IMR-90 (cell line): ENCODE measurements at regions not wholly inside any gene's neighbourhood (a gene's known extent, or its start where the extent isn't known, plus 50 kb on each side); places are given as distances from the start of the nearest gene placed in this dataset.

ENCODE experiments used
- ATAC-seq: fragments of 200-7000 bp; cut with Tn5 transposase; 2 replicates; pipeline ENCODE4 v1.9.1; 2020; ENCODE audit warnings: low read depth, mild to moderate bottlenecking, moderate library complexity
- BruUV-seq: library from RNA; stranded (reverse); fragments of 400-500 nt; replicated peaks from 2 replicates; lab custom pipeline; 2021; lab: Mats Ljungman, UMichigan
- CTCF ChIA-PET: fragments of 300-600 bp; formaldehyde crosslinking; extraction: SDS; loops from one replicate; lab custom pipeline; 2021; ENCODE audit warnings: antibody characterized with exemption; lab: Yijun Ruan, JAX
- POLR2A ChIA-PET: fragments of 300-600 bp; sonication (Branson Sonifier 250); formaldehyde crosslinking; loops from one replicate; lab custom pipeline; 2022; ENCODE audit warnings: antibody characterized with exemption; ENCODE audit not compliant: unreplicated experiment; lab: Charles Lee
- DNase-seq: peaks from one replicate; pipeline ENCODE4 v3.0.0; 2013
- H2AFZ ChIP-seq: replicated peaks from 2 replicates; pipeline ENCODE3; 2013; ENCODE audit warnings: low read length, mild to moderate bottlenecking; ENCODE audit not compliant: poor library complexity
- H2AK5ac ChIP-seq: 2 replicates; pipeline ENCODE4 v1.6.1; 2013; ENCODE audit warnings: low read depth, low read length, inconsistent platforms
- H2AK9ac ChIP-seq: replicated peaks from 2 replicates; pipeline ENCODE3; 2013; ENCODE audit warnings: mild to moderate bottlenecking, low read depth, low read length, moderate library complexity; ENCODE audit not compliant: poor library complexity
- H2BK120ac ChIP-seq: 2 replicates; pipeline ENCODE4 v1.6.1; 2013; ENCODE audit warnings: low read depth, low read length, inconsistent platforms
- H2BK15ac ChIP-seq: 3 replicates; pipeline ENCODE4 v1.6.1; 2013; ENCODE audit warnings: low read depth, low read length, inconsistent platforms
- H2BK20ac ChIP-seq: 2 replicates; pipeline ENCODE4 v1.6.1; 2013; ENCODE audit warnings: low read depth, mild to moderate bottlenecking, inconsistent platforms, low read length, moderate library complexity
- H2BK5ac ChIP-seq: 2 replicates; pipeline ENCODE4 v1.6.1; 2013; ENCODE audit warnings: mild to moderate bottlenecking, low read depth, low read length, inconsistent platforms; ENCODE audit not compliant: poor library complexity, severe bottlenecking
- H3K14ac ChIP-seq: replicated peaks from 2 replicates; pipeline ENCODE4 v1.6.1; 2013; ENCODE audit warnings: low read depth, low read length, inconsistent platforms
- H3K18ac ChIP-seq: 2 replicates; pipeline ENCODE4 v1.6.1; 2013; ENCODE audit warnings: low read depth, low read length, control low read depth
- H3K23ac ChIP-seq: 2 replicates; pipeline ENCODE4 v1.6.1; 2013; ENCODE audit warnings: low read depth, low read length, inconsistent platforms
- H3K27ac ChIP-seq: 2 replicates; pipeline ENCODE4 v1.5.1; 2013; ENCODE audit warnings: mild to moderate bottlenecking, control low read depth, low read length; ENCODE audit not compliant: insufficient read depth
- H3K27me3 ChIP-seq: 2 replicates; pipeline ENCODE4 v1.6.1; 2013; ENCODE audit warnings: low read length; ENCODE audit not compliant: control insufficient read depth, insufficient read depth
- H3K36me3 ChIP-seq: 2 replicates; pipeline ENCODE4 v1.6.1; 2013; ENCODE audit warnings: low read length, mixed read lengths; ENCODE audit not compliant: control insufficient read depth, insufficient read depth
- H3K4ac ChIP-seq: 2 replicates; pipeline ENCODE4 v1.6.1; 2013; ENCODE audit warnings: low read depth, low read length, inconsistent platforms
- H3K4me1 ChIP-seq: 2 replicates; pipeline ENCODE4 v1.6.1; 2013; ENCODE audit warnings: low read length, mixed read lengths; ENCODE audit not compliant: control insufficient read depth, insufficient read depth
- H3K4me2 ChIP-seq: 2 replicates; pipeline ENCODE4 v1.6.1; 2013; ENCODE audit warnings: low read depth, mild to moderate bottlenecking, control low read depth, low read length, moderate library complexity
- H3K4me3 ChIP-seq: 2 replicates; pipeline ENCODE4 v1.5.1; 2013; ENCODE audit warnings: low read depth, mild to moderate bottlenecking, control low read depth, low read length, moderate library complexity; ENCODE audit not compliant: insufficient read depth
- H3K56ac ChIP-seq: 2 replicates; pipeline ENCODE4 v1.6.1; 2013; ENCODE audit warnings: low read length, inconsistent platforms; ENCODE audit not compliant: insufficient read depth; ENCODE audit errors: extremely low read depth
- H3K79me1 ChIP-seq, 2 experiments: 2 replicates each; pipeline ENCODE4 v1.6.1; 2013; ENCODE audit warnings: low read length in 2 of 2, inconsistent platforms in 1 of 2, low read depth in 1 of 2
- H3K9ac ChIP-seq: 2 replicates; pipeline ENCODE4 v1.6.1; 2013; ENCODE audit warnings: low read depth, low read length, control low read depth
- H3K9me1 ChIP-seq: 2 replicates; pipeline ENCODE4 v1.6.1; 2013; ENCODE audit warnings: low read length, inconsistent platforms; ENCODE audit not compliant: insufficient read depth
- H3K9me3 ChIP-seq: 2 replicates; pipeline ENCODE4 v1.6.1; 2013; ENCODE audit warnings: low read length; ENCODE audit not compliant: control insufficient read depth, insufficient read depth
- H4K20me1 ChIP-seq: 2 replicates; pipeline ENCODE4 v1.6.1; 2013; ENCODE audit warnings: low read length, inconsistent platforms; ENCODE audit not compliant: insufficient read depth
- H4K5ac ChIP-seq: 2 replicates; pipeline ENCODE4 v1.6.1; 2013; ENCODE audit warnings: mild to moderate bottlenecking, low read depth, low read length, control low read depth
- H4K8ac ChIP-seq, 2 experiments: 2 replicates each; pipeline ENCODE4 v1.6.1; 2013; ENCODE audit warnings: low read depth in 2 of 2, low read length in 2 of 2, control low read depth in 1 of 2, inconsistent platforms in 1 of 2
- H4K91ac ChIP-seq: 2 replicates; pipeline ENCODE4 v1.6.1; 2013; ENCODE audit warnings: low read depth, low read length, inconsistent platforms; ENCODE audit not compliant: insufficient read depth
- BHLHE40 ChIP-seq: fragments of 150-350 bp; IDR thresholded peaks from 2 replicates; pipeline ENCODE4 v1.6.1; 2016; ENCODE audit warnings: mild to moderate bottlenecking, low read depth, low read length
- CHD1 ChIP-seq: IDR thresholded peaks from 2 replicates; pipeline ENCODE4 v1.6.1; 2012; ENCODE audit warnings: low read depth, low read length, improper control_type of control experiment
- CTCF ChIP-seq: conservative IDR thresholded peaks from 2 replicates; pipeline ENCODE4 v1.5.1; 2012; ENCODE audit warnings: mild to moderate bottlenecking, low read depth, low read length, improper control_type of control experiment
- FOS ChIP-seq: fragments of 150-350 bp; IDR thresholded peaks from 2 replicates; pipeline ENCODE4 v1.6.1; 2016; ENCODE audit warnings: low read depth, low read length
- MAFK ChIP-seq: IDR thresholded peaks from 2 replicates; pipeline ENCODE4 v1.6.1; 2012; ENCODE audit warnings: low read depth, low read length, improper control_type of control experiment
- MAZ ChIP-seq: IDR thresholded peaks from 2 replicates; pipeline ENCODE4 v1.6.1; 2012; ENCODE audit warnings: low read depth, mild to moderate bottlenecking, low read length, improper control_type of control experiment, moderate library complexity, borderline replicate concordance
- MXI1 ChIP-seq: IDR thresholded peaks from 2 replicates; pipeline ENCODE4 v1.6.1; 2012; ENCODE audit warnings: low read depth, mild to moderate bottlenecking, low read length, moderate library complexity, borderline replicate concordance
- NFE2L2 ChIP-seq: fragments of 150-350 bp; IDR thresholded peaks from 2 replicates; pipeline ENCODE4 v1.6.1; 2016; ENCODE audit warnings: low read depth, mild to moderate bottlenecking, low read length
- RAD21 ChIP-seq: IDR thresholded peaks from 2 replicates; pipeline ENCODE4 v1.6.1; 2012; ENCODE audit warnings: low read length, improper control_type of control experiment
- SMC3 ChIP-seq: fragments of 150-350 bp; IDR thresholded peaks from 2 replicates; pipeline ENCODE4 v1.6.1; 2016; ENCODE audit warnings: low read depth, mild to moderate bottlenecking, antibody characterized with exemption, low read length, moderate library complexity
- USF2 ChIP-seq: fragments of 150-350 bp; IDR thresholded peaks from 2 replicates; pipeline ENCODE4 v1.6.1; 2017; ENCODE audit warnings: mild to moderate bottlenecking, antibody characterized with exemption, low read length, low read depth
- WGBS, 2 experiments: methylation state at CpG; one replicate each; pipeline versions ENCODE4 v1.1.5 to v1.1.7; 2013; ENCODE audit warnings: missing lambda C conversion rate in 2 of 2; ENCODE audit not compliant: insufficient read length in 1 of 2; ENCODE audit errors: extremely low coverage in 2 of 2; 5-methylcytosine and 5-hydroxymethylcytosine counted together
- dilution Hi-C: fragments of 300-500 bp; cut with HindIII; formaldehyde crosslinking; loops from one replicate; pipeline ENCODE4 v1.14.3; 2018; ENCODE audit warnings: low sequenced_read_pairs; ENCODE audit not compliant: unreplicated experiment
- in situ Hi-C: fragments of 300-500 bp; cut with MboI; formaldehyde crosslinking; loops from 3 replicates; pipeline ENCODE4 v1.14.3; 2019; ENCODE audit warnings: low sequenced_read_pairs, inconsistent platforms, mixed read lengths
- intact Hi-C: fragments of 100-400 bp; cut with micrococcal nuclease; formaldehyde crosslinking; loops from 2 replicates; pipeline ENCODE4 v1.10.0; 2022

GRCh38 chr21:35682904-35683549 lies 377.3 kb downstream of the SETD4 start:
- peaks cover 5% of the 10 kb centered on the region for H3K27me3 ChIP-seq
- dilution Hi-C loops (no loop called here), in situ Hi-C loops (no loop called here), intact Hi-C loops (no loop called here)
- no peak overlapping the region for H3K4me3 ChIP-seq
- H4K5ac ChIP-seq = no peak overlapping the region
- no peak overlapping the region for H3K18ac ChIP-seq
- ChIA-PET CTCF (no interaction called here), POLR2A (no interaction called here)
- DNase-seq (no peak), ATAC-seq (no peak)
- H3K56ac ChIP-seq = no peak overlapping the region
- no peak overlapping the region for H3K4ac ChIP-seq
- no peaks in the 10 kb centered on the region for H3K4me1 ChIP-seq
- H4K20me1 ChIP-seq = no peaks in the 10 kb centered on the region
- no peak overlapping the region for H2BK15ac ChIP-seq
- H3K79me1 ChIP-seq = no peaks in the 10 kb centered on the region
- H2AK5ac ChIP-seq = no peak overlapping the region
- no CpG with 5 or more reads among the region's 2 CpGs for WGBS, 2 experiments
- H2BK20ac ChIP-seq = no peak overlapping the region
- H3K36me3 ChIP-seq = no peaks in the 10 kb centered on the region
- 0 out of 2 replicates have a peak, but pooled peaks cover 2% of the 10 kb centered on the region for H3K9me1 ChIP-seq
- no peak overlapping the region for H4K91ac ChIP-seq
- H3K27ac ChIP-seq = no peak overlapping the region
- H2BK5ac ChIP-seq = no peak overlapping the region
- no peaks in the 10 kb centered on the region for H3K9me3 ChIP-seq
- no peak overlapping the region for H3K4me2 ChIP-seq
- no peak overlapping the region for H3K14ac ChIP-seq
- H2BK120ac ChIP-seq = no peak overlapping the region
- no peak overlapping the region for H2AFZ ChIP-seq
- H2AK9ac ChIP-seq = no peak overlapping the region
- no peak overlapping the region for H3K9ac ChIP-seq
- TF ChIP-seq MAFK = no peak
- TF ChIP-seq USF2 = no peak
- no peak for TF ChIP-seq SMC3
- no peak for TF ChIP-seq RAD21
- TF ChIP-seq CHD1 = no peak
- TF ChIP-seq MXI1 = no peak
- TF ChIP-seq CTCF = no peak
- no peak for TF ChIP-seq NFE2L2
- no peak for TF ChIP-seq BHLHE40
- TF ChIP-seq FOS = no peak
- TF ChIP-seq MAZ = no peak
- no peak overlapping the region for H4K8ac ChIP-seq
- H3K23ac ChIP-seq = no peak overlapping the region
- BruUV-seq = no TSS peak
